ENCODE measurements at regions not wholly inside any gene's neighbourhood (a gene's known extent, or its start where the extent isn't known, plus 50 kb on each side); places are given as distances from the start of the nearest gene placed in this dataset.

DNA sequence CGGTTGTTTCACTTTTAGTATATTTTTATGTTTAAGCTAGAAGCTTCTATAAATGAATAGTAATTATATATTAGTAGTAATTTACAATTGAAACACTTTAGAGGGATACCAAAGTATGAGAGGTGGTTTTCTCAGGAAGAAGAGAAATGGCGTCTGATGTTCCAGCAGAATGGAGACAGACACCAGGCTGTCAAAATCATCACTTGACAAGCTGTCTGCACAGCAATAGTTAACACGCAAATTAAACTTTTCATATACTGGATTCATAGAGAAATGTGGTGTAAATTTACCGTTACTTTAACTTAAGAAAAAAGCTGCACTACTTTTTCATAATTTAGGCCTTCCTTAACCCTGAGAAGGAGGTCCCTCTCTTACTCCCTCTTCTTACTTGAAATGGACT lies 82.6 kb downstream of the FAM217A start (continued):
- TF ChIP-seq, protein P1, sequence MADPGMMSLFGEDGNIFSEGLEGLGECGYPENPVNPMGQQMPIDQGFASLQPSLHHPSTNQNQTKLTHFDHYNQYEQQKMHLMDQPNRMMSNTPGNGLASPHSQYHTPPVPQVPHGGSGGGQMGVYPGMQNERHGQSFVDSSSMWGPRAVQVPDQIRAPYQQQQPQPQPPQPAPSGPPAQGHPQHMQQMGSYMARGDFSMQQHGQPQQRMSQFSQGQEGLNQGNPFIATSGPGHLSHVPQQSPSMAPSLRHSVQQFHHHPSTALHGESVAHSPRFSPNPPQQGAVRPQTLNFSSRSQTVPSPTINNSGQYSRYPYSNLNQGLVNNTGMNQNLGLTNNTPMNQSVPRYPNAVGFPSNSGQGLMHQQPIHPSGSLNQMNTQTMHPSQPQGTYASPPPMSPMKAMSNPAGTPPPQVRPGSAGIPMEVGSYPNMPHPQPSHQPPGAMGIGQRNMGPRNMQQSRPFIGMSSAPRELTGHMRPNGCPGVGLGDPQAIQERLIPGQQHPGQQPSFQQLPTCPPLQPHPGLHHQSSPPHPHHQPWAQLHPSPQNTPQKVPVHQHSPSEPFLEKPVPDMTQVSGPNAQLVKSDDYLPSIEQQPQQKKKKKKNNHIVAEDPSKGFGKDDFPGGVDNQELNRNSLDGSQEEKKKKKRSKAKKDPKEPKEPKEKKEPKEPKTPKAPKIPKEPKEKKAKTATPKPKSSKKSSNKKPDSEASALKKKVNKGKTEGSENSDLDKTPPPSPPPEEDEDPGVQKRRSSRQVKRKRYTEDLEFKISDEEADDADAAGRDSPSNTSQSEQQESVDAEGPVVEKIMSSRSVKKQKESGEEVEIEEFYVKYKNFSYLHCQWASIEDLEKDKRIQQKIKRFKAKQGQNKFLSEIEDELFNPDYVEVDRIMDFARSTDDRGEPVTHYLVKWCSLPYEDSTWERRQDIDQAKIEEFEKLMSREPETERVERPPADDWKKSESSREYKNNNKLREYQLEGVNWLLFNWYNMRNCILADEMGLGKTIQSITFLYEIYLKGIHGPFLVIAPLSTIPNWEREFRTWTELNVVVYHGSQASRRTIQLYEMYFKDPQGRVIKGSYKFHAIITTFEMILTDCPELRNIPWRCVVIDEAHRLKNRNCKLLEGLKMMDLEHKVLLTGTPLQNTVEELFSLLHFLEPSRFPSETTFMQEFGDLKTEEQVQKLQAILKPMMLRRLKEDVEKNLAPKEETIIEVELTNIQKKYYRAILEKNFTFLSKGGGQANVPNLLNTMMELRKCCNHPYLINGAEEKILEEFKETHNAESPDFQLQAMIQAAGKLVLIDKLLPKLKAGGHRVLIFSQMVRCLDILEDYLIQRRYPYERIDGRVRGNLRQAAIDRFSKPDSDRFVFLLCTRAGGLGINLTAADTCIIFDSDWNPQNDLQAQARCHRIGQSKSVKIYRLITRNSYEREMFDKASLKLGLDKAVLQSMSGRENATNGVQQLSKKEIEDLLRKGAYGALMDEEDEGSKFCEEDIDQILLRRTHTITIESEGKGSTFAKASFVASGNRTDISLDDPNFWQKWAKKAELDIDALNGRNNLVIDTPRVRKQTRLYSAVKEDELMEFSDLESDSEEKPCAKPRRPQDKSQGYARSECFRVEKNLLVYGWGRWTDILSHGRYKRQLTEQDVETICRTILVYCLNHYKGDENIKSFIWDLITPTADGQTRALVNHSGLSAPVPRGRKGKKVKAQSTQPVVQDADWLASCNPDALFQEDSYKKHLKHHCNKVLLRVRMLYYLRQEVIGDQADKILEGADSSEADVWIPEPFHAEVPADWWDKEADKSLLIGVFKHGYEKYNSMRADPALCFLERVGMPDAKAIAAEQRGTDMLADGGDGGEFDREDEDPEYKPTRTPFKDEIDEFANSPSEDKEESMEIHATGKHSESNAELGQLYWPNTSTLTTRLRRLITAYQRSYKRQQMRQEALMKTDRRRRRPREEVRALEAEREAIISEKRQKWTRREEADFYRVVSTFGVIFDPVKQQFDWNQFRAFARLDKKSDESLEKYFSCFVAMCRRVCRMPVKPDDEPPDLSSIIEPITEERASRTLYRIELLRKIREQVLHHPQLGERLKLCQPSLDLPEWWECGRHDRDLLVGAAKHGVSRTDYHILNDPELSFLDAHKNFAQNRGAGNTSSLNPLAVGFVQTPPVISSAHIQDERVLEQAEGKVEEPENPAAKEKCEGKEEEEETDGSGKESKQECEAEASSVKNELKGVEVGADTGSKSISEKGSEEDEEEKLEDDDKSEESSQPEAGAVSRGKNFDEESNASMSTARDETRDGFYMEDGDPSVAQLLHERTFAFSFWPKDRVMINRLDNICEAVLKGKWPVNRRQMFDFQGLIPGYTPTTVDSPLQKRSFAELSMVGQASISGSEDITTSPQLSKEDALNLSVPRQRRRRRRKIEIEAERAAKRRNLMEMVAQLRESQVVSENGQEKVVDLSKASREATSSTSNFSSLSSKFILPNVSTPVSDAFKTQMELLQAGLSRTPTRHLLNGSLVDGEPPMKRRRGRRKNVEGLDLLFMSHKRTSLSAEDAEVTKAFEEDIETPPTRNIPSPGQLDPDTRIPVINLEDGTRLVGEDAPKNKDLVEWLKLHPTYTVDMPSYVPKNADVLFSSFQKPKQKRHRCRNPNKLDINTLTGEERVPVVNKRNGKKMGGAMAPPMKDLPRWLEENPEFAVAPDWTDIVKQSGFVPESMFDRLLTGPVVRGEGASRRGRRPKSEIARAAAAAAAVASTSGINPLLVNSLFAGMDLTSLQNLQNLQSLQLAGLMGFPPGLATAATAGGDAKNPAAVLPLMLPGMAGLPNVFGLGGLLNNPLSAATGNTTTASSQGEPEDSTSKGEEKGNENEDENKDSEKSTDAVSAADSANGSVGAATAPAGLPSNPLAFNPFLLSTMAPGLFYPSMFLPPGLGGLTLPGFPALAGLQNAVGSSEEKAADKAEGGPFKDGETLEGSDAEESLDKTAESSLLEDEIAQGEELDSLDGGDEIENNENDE (IDR thresholded peaks at IDR 0.05; ENCODE audit: low read depth, low read length) = no peak
- no peak for TF ChIP-seq ZNF696 (CRISPR knock-in tag; conservative IDR thresholded peaks at IDR 0.05)
- no peak for TF ChIP-seq ZBTB17 (CRISPR knock-in tag; IDR thresholded peaks at IDR 0.05)
- no peak for TF ChIP-seq ZNF583 (CRISPR knock-in tag; IDR thresholded peaks at IDR 0.05)
- TF ChIP-seq, protein P2, sequence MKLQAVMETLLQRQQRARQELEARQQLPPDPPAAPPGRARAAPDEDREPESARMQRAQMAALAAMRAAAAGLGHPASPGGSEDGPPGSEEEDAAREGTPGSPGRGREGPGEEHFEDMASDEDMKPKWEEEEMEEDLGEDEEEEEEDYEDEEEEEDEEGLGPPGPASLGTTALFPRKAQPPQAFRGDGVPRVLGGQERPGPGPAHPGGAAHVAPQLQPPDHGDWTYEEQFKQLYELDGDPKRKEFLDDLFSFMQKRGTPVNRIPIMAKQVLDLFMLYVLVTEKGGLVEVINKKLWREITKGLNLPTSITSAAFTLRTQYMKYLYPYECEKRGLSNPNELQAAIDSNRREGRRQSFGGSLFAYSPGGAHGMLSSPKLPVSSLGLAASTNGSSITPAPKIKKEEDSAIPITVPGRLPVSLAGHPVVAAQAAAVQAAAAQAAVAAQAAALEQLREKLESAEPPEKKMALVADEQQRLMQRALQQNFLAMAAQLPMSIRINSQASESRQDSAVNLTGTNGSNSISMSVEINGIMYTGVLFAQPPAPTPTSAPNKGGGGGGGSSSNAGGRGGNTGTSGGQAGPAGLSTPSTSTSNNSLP (IDR thresholded peaks at IDR 0.05; ENCODE audit: borderline replicate concordance, low read depth, low read length) = no peak
- TF ChIP-seq HDAC3 (IDR thresholded peaks at IDR 0.05; ENCODE audit: borderline replicate concordance, partially characterized antibody) = no peak
- TF ChIP-seq ZNF717 (CRISPR knock-in tag; IDR thresholded peaks at IDR 0.05) = no peak
- no peak for TF ChIP-seq ADNP (tag; IDR thresholded peaks at IDR 0.05)
